Neural crest cell (in vitro differentiated cells): ENCODE measurements at regions not wholly inside any gene's neighbourhood (a gene's known extent, or its start where the extent isn't known, plus 50 kb on each side); places are given as distances from the start of the nearest gene placed in this dataset.

Experiments
- DNase-seq: peaks from one replicate; pipeline ENCODE4 v3.0.0; 2021; ENCODE audit warnings: low read depth, mixed read lengths, low spot score
- H3K27ac Mint-ChIP-seq: one replicate; pipeline ENCODE4 v1.8.0; 2021; ENCODE audit warnings: mild to moderate bottlenecking, mixed read lengths; ENCODE audit not compliant: unreplicated experiment
- H3K27me3 Mint-ChIP-seq: 2 replicates; pipeline ENCODE4 v1.8.0; 2021; ENCODE audit warnings: low read depth, mild to moderate bottlenecking, mixed read lengths
- H3K36me3 Mint-ChIP-seq: 2 replicates; pipeline ENCODE4 v1.8.0; 2021; ENCODE audit warnings: low read depth, mild to moderate bottlenecking, mixed read lengths
- H3K4me1 Mint-ChIP-seq: 2 replicates; pipeline ENCODE4 v1.8.0; 2021; ENCODE audit warnings: mixed read lengths
- H3K4me3 Mint-ChIP-seq: one replicate; pipeline ENCODE4 v1.8.0; 2021; ENCODE audit warnings: mild to moderate bottlenecking, mixed read lengths
- H3K9me3 Mint-ChIP-seq: 2 replicates; pipeline ENCODE4 v1.8.0; 2021; ENCODE audit warnings: mixed read lengths
- TF ChIP-seq, protein P1 (sequence below): fragments of 200-600 bp; sonication (generic); conservative IDR thresholded peaks from 2 replicates; pipeline ENCODE4 v1.5.0; 2021; ENCODE audit warnings: antibody characterized with exemption, mild to moderate bottlenecking

GRCh38 chr16:26363581-26363980, 671.8 kb downstream of the HS3ST4 start:
- no peak overlapping the region for H3K4me3 Mint-ChIP-seq
- TF ChIP-seq, protein P1, sequence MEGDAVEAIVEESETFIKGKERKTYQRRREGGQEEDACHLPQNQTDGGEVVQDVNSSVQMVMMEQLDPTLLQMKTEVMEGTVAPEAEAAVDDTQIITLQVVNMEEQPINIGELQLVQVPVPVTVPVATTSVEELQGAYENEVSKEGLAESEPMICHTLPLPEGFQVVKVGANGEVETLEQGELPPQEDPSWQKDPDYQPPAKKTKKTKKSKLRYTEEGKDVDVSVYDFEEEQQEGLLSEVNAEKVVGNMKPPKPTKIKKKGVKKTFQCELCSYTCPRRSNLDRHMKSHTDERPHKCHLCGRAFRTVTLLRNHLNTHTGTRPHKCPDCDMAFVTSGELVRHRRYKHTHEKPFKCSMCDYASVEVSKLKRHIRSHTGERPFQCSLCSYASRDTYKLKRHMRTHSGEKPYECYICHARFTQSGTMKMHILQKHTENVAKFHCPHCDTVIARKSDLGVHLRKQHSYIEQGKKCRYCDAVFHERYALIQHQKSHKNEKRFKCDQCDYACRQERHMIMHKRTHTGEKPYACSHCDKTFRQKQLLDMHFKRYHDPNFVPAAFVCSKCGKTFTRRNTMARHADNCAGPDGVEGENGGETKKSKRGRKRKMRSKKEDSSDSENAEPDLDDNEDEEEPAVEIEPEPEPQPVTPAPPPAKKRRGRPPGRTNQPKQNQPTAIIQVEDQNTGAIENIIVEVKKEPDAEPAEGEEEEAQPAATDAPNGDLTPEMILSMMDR: no peak
- DNase-seq: no peak
- no peaks in the 10 kb centered on the region for H3K36me3 Mint-ChIP-seq
- H3K4me1 Mint-ChIP-seq: peaks cover 6% of the 10 kb centered on the region
- H3K9me3 Mint-ChIP-seq: peaks cover 3% of the 10 kb centered on the region
- no peak overlapping the region for H3K27ac Mint-ChIP-seq
- H3K27me3 Mint-ChIP-seq: peaks cover 12% of the 10 kb centered on the region

GRCh38 chr16:26365161-26365940, 673.6 kb downstream of the HS3ST4 start:
- peaks cover 12% of the 10 kb centered on the region for H3K27me3 Mint-ChIP-seq

GRCh38 chr16:26371349-26371869, 679.6 kb downstream of the HS3ST4 start:
- Mint-ChIP-seq H3K27ac (no peak overlapping the region), H3K4me1 (peaks cover 2% of the 10 kb centered on the region), H3K4me3 (no peak overlapping the region), H3K27me3 (peaks cover 3% of the 10 kb centered on the region), H3K9me3 (peaks cover 6% of the 10 kb centered on the region), H3K36me3 (no peaks in the 10 kb centered on the region)
- TF ChIP-seq, protein P1: no peak
- no peak for DNase-seq

More at GRCh38 chr16:26365161-26365940, 673.6 kb downstream of the HS3ST4 start:
- no peaks in the 10 kb centered on the region for H3K36me3 Mint-ChIP-seq
- H3K4me3 Mint-ChIP-seq: no peak overlapping the region
- TF ChIP-seq, protein P1: no peak
- H3K27ac Mint-ChIP-seq: peak overlapping the region; percentile 83
- no peak for DNase-seq
- peaks cover 6% of the 10 kb centered on the region for H3K4me1 Mint-ChIP-seq
- peaks cover 3% of the 10 kb centered on the region for H3K9me3 Mint-ChIP-seq

DNA sequence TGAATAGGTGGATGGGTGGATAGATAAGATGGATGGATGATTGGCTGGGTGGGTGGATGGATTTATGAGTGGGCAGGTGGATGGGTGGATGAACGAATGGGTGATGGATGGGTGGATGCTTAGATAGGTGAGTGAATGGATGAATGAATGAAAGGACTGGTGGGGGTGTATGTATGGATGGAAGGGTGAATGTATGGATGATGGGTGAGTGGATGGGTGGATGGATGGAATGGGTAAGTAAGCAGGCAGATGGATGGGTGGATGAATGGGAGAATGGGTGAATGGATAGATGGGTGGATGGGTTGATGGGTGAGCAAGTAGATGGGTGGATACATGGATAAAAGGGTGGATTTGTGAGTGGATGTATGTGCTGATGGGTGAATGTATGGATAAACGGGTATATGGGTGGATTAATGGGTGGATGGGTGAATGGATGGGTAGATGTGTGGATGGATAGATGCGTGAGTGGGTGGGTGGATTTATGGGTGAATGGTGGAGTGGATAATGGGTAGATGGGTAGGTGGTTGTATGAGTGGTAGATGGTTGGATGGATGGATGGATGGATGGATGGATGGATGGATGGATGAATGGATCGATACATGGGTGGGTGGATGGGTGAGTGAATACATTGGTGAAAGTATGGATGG, 682.6 kb downstream of the HS3ST4 start:
- Mint-ChIP-seq H3K27ac (no peak overlapping the region), H3K4me1 (no peaks in the 10 kb centered on the region), H3K4me3 (no peak overlapping the region), H3K36me3 (no peaks in the 10 kb centered on the region), H3K9me3 (peaks cover 9% of the 10 kb centered on the region), H3K27me3 (no peaks in the 10 kb centered on the region)
- DNase-seq: no peak
- TF ChIP-seq, protein P1: no peak

GRCh38 chr16:26382586-26382985, 684.1 kb upstream of the C16orf82 start:
- no peak overlapping the region for H3K27ac Mint-ChIP-seq
- DNase-seq: no peak
- peaks cover 17% of the 10 kb centered on the region for H3K4me1 Mint-ChIP-seq
- no peaks in the 10 kb centered on the region for H3K27me3 Mint-ChIP-seq
- TF ChIP-seq, protein P1: no peak
- no peaks in the 10 kb centered on the region for H3K36me3 Mint-ChIP-seq
- no peak overlapping the region for H3K4me3 Mint-ChIP-seq
- peaks cover 9% of the 10 kb centered on the region for H3K9me3 Mint-ChIP-seq
